HUES48 (cell line): ENCODE measurements at regions not wholly inside any gene's neighbourhood (a gene's known extent, or its start where the extent isn't known, plus 50 kb on each side); places are given as distances from the start of the nearest gene placed in this dataset.
"Not testable (repeated sequence)": the region's sequence is repeated elsewhere in the genome, so short reads cannot be mapped to it uniquely, and the experiment has no call there.

ENCODE experiments used
- H3K27ac ChIP-seq: one replicate; pipeline ENCODE4 v1.7.0; 2013; ENCODE audit warnings: low read depth, low read length, inconsistent platforms
- H3K27me3 ChIP-seq: 2 replicates; pipeline ENCODE4 v1.6.1; 2013; ENCODE audit warnings: mild to moderate bottlenecking, low read length; ENCODE audit not compliant: control insufficient read depth, insufficient read depth
- H3K36me3 ChIP-seq: 2 replicates; pipeline ENCODE4 v1.6.1; 2013; ENCODE audit warnings: low read length; ENCODE audit not compliant: control insufficient read depth, insufficient read depth
- H3K4me1 ChIP-seq: 2 replicates; pipeline ENCODE4 v1.6.1; 2013; ENCODE audit warnings: mild to moderate bottlenecking, low read length; ENCODE audit not compliant: control insufficient read depth, insufficient read depth
- H3K4me3 ChIP-seq: 2 replicates; pipeline ENCODE4 v1.5.1; 2013; ENCODE audit warnings: mild to moderate bottlenecking, low read depth, low read length
- H3K9ac ChIP-seq: 2 replicates; pipeline ENCODE4 v1.6.1; 2013; ENCODE audit warnings: mild to moderate bottlenecking, low read depth, low read length, moderate library complexity
- H3K9me3 ChIP-seq: 2 replicates; pipeline ENCODE4 v1.6.1; 2013; ENCODE audit warnings: low read length; ENCODE audit not compliant: control insufficient read depth, insufficient read depth

DNA sequence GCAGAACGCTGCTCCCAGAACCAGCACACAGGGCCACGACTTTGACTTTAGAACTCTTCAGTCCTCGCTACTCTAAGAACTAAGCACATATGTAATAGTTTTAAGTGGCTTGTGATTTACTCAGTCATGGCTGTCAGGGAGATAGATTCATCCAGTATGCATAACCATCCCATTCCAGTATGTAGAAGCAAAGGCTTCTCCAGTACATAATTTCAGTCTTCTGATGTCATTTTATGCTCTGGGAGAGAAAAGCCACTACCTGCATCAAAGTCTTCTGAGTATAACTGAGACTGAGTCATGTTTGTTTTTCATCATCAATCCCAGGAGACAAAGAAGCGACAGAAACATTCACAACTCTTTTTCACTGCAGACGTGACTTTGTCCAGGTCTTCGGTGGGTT lies 885.7 kb downstream of the PLA2G4A start:
- H3K9me3 ChIP-seq, result no peaks in the 10 kb centered on the region
- H3K9ac ChIP-seq, result no peak overlapping the region
- H3K27me3 ChIP-seq, result no peaks in the 10 kb centered on the region
- no peak overlapping the region for H3K27ac ChIP-seq
- H3K36me3 ChIP-seq, result no peaks in the 10 kb centered on the region
- H3K4me3 ChIP-seq, result no peak overlapping the region
- no peaks in the 10 kb centered on the region for H3K4me1 ChIP-seq

DNA sequence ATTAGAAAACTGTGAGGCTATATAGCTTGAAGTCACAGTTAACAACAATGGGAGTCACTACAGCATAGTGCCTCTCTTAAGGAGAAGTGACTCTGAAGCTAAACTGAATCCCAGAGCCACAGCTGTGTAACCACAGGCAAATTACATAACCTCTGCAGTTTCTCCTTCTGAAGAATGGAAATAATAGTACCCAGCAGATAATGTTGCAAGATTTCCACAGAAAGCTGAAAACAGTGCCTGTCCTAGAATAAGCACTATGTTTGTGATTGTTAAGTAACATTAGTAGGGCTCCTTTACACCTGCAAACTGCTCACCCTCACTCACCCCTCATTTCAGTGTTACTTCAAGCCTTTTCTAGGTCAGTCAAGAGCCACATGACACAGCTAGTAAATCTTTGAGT lies 886.7 kb downstream of the PLA2G4A start:
- Histone ChIP-seq H3K27me3 (no peaks in the 10 kb centered on the region), H3K9ac (no peak overlapping the region), H3K27ac (no peak overlapping the region), H3K4me1 (no peaks in the 10 kb centered on the region), H3K9me3 (no peaks in the 10 kb centered on the region), H3K4me3 (no peak overlapping the region), H3K36me3 (no peaks in the 10 kb centered on the region)

DNA sequence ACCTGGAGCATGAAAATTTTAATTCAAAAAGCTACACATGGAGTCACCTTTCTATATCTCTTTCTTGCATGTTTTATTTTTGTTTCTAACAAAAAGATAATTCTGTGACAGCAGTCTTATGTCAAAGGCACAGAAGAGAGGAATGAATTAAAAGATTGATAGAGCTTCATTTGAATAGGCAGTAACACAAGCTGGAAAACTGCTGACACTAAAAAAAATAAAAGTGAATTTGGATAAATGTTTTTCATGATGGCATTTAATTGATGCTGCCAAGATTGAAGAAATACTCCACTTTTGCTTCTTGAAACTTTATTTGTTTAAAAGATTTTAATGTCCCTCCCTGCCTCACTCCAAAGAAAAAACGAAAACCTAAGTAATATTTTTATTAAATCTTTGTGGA lies 887.4 kb downstream of the PLA2G4A start:
- no peaks in the 10 kb centered on the region for H3K36me3 ChIP-seq
- no peak overlapping the region for H3K27ac ChIP-seq
- H3K9ac ChIP-seq, result no peak overlapping the region
- H3K4me3 ChIP-seq, result no peak overlapping the region
- H3K27me3 ChIP-seq, result no peaks in the 10 kb centered on the region
- H3K9me3 ChIP-seq, result no peaks in the 10 kb centered on the region
- H3K4me1 ChIP-seq, result no peaks in the 10 kb centered on the region

DNA sequence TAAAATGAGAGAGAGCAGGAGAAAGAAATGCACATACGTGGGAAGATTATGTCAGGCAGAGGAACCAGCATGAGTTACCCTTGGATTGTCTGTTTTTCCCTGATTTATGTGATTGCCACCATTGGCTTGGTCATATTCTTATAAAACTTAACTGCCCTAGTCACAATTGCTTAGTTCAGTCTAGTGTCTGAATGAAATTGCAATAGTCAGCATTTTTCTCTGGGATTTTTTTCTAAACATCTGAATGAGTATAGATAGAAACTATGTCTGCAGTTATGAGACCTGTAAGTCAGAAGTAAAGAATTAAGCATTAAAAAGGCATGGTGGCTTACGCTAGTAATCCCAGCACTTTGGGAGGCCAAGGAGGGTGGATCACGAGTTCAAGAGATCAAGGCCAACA lies 889.8 kb downstream of the PLA2G4A start:
- Histone ChIP-seq H3K27me3 (no peaks in the 10 kb centered on the region), H3K27ac (no peak overlapping the region), H3K4me3 (no peak overlapping the region), H3K36me3 (no peaks in the 10 kb centered on the region), H3K9me3 (no peaks in the 10 kb centered on the region), H3K4me1 (no peaks in the 10 kb centered on the region), H3K9ac (no peak overlapping the region)

DNA sequence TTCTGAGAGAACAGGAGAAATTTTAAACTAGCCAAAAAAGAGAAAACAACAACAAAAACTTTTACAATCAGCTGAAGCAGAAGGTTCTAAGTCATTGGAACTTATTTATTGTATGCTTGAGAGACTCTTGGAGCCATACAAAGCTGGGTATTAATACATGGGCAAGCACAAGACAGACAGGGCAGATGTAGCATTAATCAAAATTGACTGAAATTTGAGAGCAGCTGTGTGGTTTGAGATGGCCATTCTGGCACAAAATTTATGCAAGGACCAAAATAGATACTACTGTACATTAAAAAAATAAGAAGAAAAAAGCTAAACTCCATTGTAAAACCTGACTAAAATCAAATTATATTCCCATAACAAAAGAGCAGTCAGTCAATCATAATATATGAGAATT lies 892.5 kb downstream of the PLA2G4A start:
- H3K4me3 ChIP-seq, result no peak overlapping the region
- no peak overlapping the region for H3K9ac ChIP-seq
- no peak overlapping the region for H3K27ac ChIP-seq
- H3K27me3 ChIP-seq, result no peaks in the 10 kb centered on the region
- no peaks in the 10 kb centered on the region for H3K9me3 ChIP-seq
- H3K36me3 ChIP-seq, result no peaks in the 10 kb centered on the region
- no peaks in the 10 kb centered on the region for H3K4me1 ChIP-seq

DNA sequence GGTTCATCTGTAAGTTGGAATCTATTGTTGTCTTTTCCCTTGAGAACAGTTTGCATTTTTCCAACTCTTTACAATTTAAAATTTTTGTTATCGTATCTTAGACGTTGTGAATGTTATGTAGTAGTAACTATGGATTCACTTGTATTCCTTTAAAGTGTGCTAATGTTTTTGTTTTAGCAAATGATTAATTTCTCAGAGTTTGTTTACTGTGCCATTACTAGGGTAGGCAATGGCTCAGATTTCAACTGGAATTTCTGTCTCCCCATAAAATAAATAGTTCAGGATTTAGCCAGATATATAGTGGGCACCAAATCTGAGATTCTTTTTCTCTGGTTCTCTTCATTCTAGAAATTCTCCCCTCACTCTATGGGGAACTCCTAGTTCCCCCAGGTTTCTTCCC lies 896.5 kb downstream of the PLA2G4A start:
- no peaks in the 10 kb centered on the region for H3K27me3 ChIP-seq
- H3K4me3 ChIP-seq, result no peak overlapping the region
- no peak overlapping the region for H3K27ac ChIP-seq
- H3K9me3 ChIP-seq, result no peaks in the 10 kb centered on the region
- H3K36me3 ChIP-seq, result no peaks in the 10 kb centered on the region
- H3K9ac ChIP-seq, result no peak overlapping the region
- no peaks in the 10 kb centered on the region for H3K4me1 ChIP-seq

DNA sequence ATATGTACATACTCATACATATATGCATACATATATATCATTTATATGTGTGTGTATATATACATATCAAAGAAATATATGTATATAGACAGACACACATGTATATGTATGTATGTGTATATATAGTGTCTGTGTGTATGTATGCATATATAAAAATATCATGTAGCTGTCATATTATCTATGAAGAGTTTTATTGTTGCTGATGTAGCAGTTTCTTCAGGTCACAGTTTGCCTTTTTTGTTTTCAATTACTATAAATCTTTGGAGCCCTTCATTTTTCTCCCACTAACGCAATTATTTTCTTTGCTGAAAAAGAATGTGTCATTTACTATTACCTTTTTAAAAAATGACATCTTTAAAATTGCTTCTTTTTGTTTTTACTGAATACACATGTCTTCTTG lies 904.5 kb downstream of the PLA2G4A start:
- Histone ChIP-seq H3K27ac (no peak overlapping the region), H3K4me1 (no peaks in the 10 kb centered on the region), H3K36me3 (no peaks in the 10 kb centered on the region), H3K27me3 (no peaks in the 10 kb centered on the region), H3K9me3 (no peaks in the 10 kb centered on the region), H3K4me3 (no peak overlapping the region), H3K9ac (no peak overlapping the region)

DNA sequence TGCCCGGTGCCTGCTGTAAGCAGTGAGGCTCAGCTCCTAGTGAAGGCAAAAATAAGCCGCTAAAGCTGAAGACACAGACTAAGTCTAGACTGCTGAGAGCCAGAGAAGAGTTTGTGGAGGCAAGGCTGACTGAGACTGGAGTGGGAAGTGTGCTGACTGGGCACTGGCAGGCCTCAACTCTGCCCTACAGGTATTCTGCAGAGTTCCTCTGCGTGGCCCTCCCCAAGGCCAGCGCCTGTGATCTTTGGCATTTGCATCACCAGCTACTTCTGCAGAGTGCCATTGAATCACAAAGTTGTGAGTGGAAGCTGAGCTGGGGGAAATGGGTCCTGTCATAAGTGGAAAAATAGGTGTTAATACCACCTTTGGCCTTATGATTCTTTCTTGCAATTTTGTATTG lies 905.7 kb downstream of the PLA2G4A start:
- H3K9ac ChIP-seq, result no peak overlapping the region
- no peaks in the 10 kb centered on the region for H3K4me1 ChIP-seq
- H3K27ac ChIP-seq, result no peak overlapping the region
- H3K27me3 ChIP-seq, result no peaks in the 10 kb centered on the region
- H3K4me3 ChIP-seq, result no peak overlapping the region
- H3K9me3 ChIP-seq, result no peaks in the 10 kb centered on the region
- H3K36me3 ChIP-seq, result no peaks in the 10 kb centered on the region

DNA sequence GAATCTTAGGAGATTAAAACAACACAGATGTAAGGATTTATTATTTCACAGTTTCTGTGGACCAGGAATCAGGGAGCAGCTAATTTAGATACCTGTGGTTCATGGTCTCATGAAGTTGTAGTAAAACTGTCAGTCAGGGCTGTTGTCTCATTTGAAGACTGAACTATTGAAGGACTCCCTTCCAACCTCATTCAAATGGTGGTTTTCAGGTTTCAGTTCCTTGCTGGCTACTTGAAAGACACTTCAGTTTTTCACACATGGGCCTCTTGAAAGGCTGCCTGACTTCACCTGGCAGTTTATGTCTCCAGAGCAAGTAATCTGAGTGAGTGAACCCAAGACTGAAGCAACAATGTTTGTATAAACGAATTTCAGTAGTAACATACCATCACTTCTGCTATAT lies 915.9 kb downstream of the PLA2G4A start:
- Histone ChIP-seq H3K27me3 (no peaks in the 10 kb centered on the region), H3K9ac (no peak overlapping the region)

DNA sequence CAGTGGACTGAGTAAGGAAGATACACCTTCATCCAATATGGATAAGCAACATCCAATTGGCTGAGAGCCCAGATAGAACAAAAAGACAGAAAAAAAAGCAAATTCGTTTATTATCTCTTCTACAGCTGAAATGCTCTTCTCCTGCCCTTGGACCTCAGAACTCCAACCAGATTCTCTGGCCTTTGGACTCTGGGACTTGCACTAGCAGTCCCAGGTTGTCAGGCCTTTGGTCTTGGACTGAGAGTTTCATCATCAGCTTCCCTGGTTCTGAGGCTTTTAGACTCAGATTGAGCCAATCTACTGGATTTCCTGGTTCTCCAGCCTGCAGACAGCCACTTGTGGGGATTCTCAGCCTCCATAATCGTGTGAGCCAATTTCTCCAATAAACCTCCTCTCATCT lies 926.8 kb downstream of the PLA2G4A start:
- Histone ChIP-seq H3K4me3 (no peak overlapping the region), H3K9me3 (no peaks in the 10 kb centered on the region; the same call in 1 of the 2 replicates), H3K9ac (no peak overlapping the region), H3K27me3 (no peaks in the 10 kb centered on the region), H3K4me1 (no peaks in the 10 kb centered on the region), H3K27ac (no peak overlapping the region), H3K36me3 (no peaks in the 10 kb centered on the region)

More for the DNA sequence above, 915.9 kb downstream of the PLA2G4A start:
- H3K27ac ChIP-seq, result no peak overlapping the region
- H3K36me3 ChIP-seq, result no peaks in the 10 kb centered on the region
- no peaks in the 10 kb centered on the region for H3K9me3 ChIP-seq
- no peak overlapping the region for H3K4me3 ChIP-seq
- H3K4me1 ChIP-seq, result no peaks in the 10 kb centered on the region

DNA sequence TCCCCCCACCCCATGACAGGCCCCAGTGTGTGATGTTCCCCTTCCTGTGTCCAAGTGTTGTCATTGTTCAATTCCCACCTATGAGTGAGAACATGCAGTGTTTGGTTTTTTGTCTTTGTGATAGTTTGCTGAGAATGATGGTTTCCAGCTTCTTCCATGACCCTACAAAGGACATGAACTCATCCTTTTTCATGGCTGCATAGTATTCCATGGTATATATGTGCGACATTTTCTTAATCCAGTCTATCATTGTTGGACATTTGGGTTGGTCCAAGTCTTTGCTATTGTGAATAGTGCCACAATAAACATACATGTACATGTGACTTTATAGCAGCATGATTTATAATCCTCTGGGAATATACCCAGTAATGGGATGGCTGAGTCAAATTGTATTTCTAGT lies 927.9 kb downstream of the PLA2G4A start:
- not testable (repeated sequence) for H3K36me3 ChIP-seq

DNA sequence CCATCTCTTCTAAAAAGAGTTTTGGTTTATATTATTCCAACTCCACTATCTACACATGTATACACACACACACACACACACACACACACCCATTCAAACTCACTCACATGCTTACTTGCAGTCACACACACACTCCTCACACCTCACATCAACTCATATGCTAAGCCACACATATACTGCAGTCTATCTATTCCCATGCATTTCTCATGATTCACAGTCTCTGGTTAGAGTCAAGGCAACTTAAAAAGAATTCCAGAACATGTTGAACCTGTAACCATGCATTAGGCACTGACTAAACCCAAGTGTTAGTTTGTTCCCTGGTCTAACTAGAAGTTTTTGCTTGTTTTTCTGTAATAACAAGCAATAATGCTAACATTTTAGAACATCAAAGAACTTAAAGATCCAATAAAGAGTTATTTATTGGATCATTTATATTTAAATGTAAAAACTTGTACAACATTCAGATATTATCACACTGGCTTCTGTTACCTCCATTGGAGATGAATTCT lies 931.1 kb downstream of the PLA2G4A start:
- H3K27ac ChIP-seq, result no peak overlapping the region
- peaks cover 7% of the 10 kb centered on the region; the same call in 1 of the 2 replicates for H3K9me3 ChIP-seq
- no peak overlapping the region for H3K9ac ChIP-seq
- no peaks in the 10 kb centered on the region for H3K27me3 ChIP-seq
- H3K4me1 ChIP-seq, result no peaks in the 10 kb centered on the region
- no peak overlapping the region for H3K4me3 ChIP-seq
- no peaks in the 10 kb centered on the region for H3K36me3 ChIP-seq

More for the DNA sequence above, 927.9 kb downstream of the PLA2G4A start:
- not testable (repeated sequence) for H3K27me3 ChIP-seq, H3K9me3 ChIP-seq, H3K9ac ChIP-seq, H3K27ac ChIP-seq, H3K4me1 ChIP-seq, H3K4me3 ChIP-seq
